Right lobe of liver (tissue), 4 donors: ENCODE measurements at regions not wholly inside any gene's neighbourhood (a gene's known extent, or its start where the extent isn't known, plus 50 kb on each side); places are given as distances from the start of the nearest gene placed in this dataset.

Experiments
- POLR2A ChIP-seq: fragments of 450-650 bp; IDR thresholded peaks from one replicate; pipeline ENCODE4 v1.6.1; 2017; ENCODE audit warnings: antibody characterized with exemption, mild to moderate bottlenecking
- TF ChIP-seq, protein P1 (sequence below), 4 donors: fragments of 200-600 bp in 3 of 4; fragments of 450-650 bp in 1 of 4; IDR thresholded peaks; one replicate each; pipeline versions ENCODE4 v1.5.1 to v1.8.0; 2016 to 2022; ENCODE audit warnings: antibody characterized with exemption in 4 of 4, mild to moderate bottlenecking in 2 of 4
- donor health status: DM: no; HTN: no; CAD: no.
- donor health status: DM: no; HTN: no; CAD: no.
- donor health status: DM: no; HTN: yes; CAD: no.

DNA sequence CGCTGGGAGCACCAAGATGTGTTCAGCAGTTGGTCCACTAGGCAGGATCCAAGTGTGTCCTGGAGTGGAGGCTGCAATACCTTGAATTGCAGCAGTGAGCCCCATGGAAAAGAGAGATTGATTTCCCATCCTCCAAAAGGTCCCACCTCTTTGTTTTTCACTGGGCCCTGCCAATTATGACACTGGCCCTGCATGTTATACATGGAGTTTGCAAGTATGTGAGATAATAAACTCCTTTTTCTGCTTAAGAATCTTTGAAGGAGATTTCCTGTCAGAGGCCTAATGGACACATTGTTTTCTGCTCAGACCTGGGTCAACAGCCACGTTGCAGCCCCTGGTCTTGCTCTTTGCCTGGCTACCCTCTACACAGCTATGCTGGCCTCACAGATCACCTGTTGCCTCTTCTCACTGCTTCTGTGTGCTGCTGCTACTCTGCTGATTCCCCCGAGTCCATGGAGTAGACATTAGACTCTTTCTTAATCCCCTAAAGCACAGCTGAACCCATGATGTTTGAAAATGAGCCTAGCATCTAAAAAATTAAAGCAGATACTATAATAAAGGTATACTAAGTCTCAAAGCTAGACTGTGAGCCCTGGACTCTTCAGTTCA lies 341.9 kb upstream of the CDH11 start:
- TF ChIP-seq POLR2A: no peak
- TF ChIP-seq, protein P1, sequence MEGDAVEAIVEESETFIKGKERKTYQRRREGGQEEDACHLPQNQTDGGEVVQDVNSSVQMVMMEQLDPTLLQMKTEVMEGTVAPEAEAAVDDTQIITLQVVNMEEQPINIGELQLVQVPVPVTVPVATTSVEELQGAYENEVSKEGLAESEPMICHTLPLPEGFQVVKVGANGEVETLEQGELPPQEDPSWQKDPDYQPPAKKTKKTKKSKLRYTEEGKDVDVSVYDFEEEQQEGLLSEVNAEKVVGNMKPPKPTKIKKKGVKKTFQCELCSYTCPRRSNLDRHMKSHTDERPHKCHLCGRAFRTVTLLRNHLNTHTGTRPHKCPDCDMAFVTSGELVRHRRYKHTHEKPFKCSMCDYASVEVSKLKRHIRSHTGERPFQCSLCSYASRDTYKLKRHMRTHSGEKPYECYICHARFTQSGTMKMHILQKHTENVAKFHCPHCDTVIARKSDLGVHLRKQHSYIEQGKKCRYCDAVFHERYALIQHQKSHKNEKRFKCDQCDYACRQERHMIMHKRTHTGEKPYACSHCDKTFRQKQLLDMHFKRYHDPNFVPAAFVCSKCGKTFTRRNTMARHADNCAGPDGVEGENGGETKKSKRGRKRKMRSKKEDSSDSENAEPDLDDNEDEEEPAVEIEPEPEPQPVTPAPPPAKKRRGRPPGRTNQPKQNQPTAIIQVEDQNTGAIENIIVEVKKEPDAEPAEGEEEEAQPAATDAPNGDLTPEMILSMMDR (IDR thresholded peaks at IDR 0.05): no peak
